NCI-H146 (cell line): ENCODE measurements at regions not wholly inside any gene's neighbourhood (a gene's known extent, or its start where the extent isn't known, plus 50 kb on each side); places are given as distances from the start of the nearest gene placed in this dataset.
"Not testable (repeated sequence)": the region's sequence is repeated elsewhere in the genome, so short reads cannot be mapped to it uniquely, and the experiment has no call there.

ENCODE experiments used
- DNase-seq: peaks from one replicate; lab custom pipeline; 2025; lab: John Stamatoyannopoulos, UW

GRCh38 chr10:124180947-124181549, 87.7 kb upstream of the CHST15 start:
- DNase-seq, result no peak

- no peak for DNase-seq
These were observed 86.8 kb upstream of the CHST15 start for GRCh38 chr10:124180044-124180745.

GRCh38 chr10:124179308-124180043, 86.1 kb upstream of the CHST15 start:
- no peak for DNase-seq

GRCh38 chr10:124177180-124177518, 83.8 kb upstream of the CHST15 start:
- no peak for DNase-seq

GRCh38 chr10:124176349-124177179, 83.2 kb upstream of the CHST15 start:
- no peak for DNase-seq

- peak; percentile 4 for DNase-seq
These were observed 82.4 kb upstream of the CHST15 start for GRCh38 chr10:124175701-124176348.

- DNase-seq, result no peak
These were observed 81.6 kb upstream of the CHST15 start for GRCh38 chr10:124174673-124175645.

- no peak for DNase-seq
These were observed 80.7 kb upstream of the CHST15 start for GRCh38 chr10:124174071-124174566.

- DNase-seq, result no peak
These were observed 80.0 kb upstream of the CHST15 start for GRCh38 chr10:124173298-124173900.

GRCh38 chr10:124172181-124172916, 79.0 kb upstream of the CHST15 start:
- no peak for DNase-seq

- DNase-seq, result no peak
These were observed 78.2 kb upstream of the CHST15 start for GRCh38 chr10:124171561-124171960.

GRCh38 chr10:124170631-124171030, 77.2 kb upstream of the CHST15 start:
- DNase-seq, result no peak

- DNase-seq, result no peak
These were observed 75.8 kb upstream of the CHST15 start for GRCh38 chr10:124168991-124169802.

- DNase-seq, result no peak
These were observed 75.2 kb upstream of the CHST15 start for GRCh38 chr10:124168581-124168980.

GRCh38 chr10:124167925-124168324, 74.5 kb upstream of the CHST15 start:
- not testable (repeated sequence) for DNase-seq

GRCh38 chr10:124166431-124167125, 73.2 kb upstream of the CHST15 start:
- DNase-seq, result no peak

- DNase-seq, result no peak
These were observed 72.4 kb upstream of the CHST15 start for GRCh38 chr10:124165827-124166226.

- no peak for DNase-seq
These were observed 71.9 kb upstream of the CHST15 start for GRCh38 chr10:124165311-124165710.
